Cardiac fibroblast (primary cell): ENCODE measurements at regions not wholly inside any gene's neighbourhood (a gene's known extent, or its start where the extent isn't known, plus 50 kb on each side); places are given as distances from the start of the nearest gene placed in this dataset.

Experiments used
- DNase-seq, 2 donors: peaks; one replicate each; pipeline versions ENCODE4 v3.0.0 to v3.0.0-alpha.2; 2010; ENCODE audit warnings: low read depth in 2 of 2
- H3K4me3 ChIP-seq, 2 donors: replicated peaks in 1 of 2; 1 replicate in 1 of 2; 2 replicates in 1 of 2; pipeline ENCODE4 v1.5.1; 2011; ENCODE audit warnings: low read depth in 2 of 2, low read length in 2 of 2, mild to moderate bottlenecking in 2 of 2, moderate library complexity in 1 of 2
- CTCF ChIP-seq: IDR thresholded peaks from one replicate; pipeline ENCODE4 v1.5.1; 2011; ENCODE audit warnings: low read depth, mild to moderate bottlenecking, low read length, inconsistent platforms

GRCh38 chr15:95930659-95931375 lies 399.7 kb upstream of the NR2F2 start:
- DNase-seq, result no peak
- no peak overlapping the region for H3K4me3 ChIP-seq
- TF ChIP-seq CTCF, result no peak

GRCh38 chr15:95931619-95932018 lies 398.9 kb upstream of the NR2F2 start:
- no peak overlapping the region for H3K4me3 ChIP-seq
- no peak for DNase-seq
- TF ChIP-seq CTCF, result no peak

- no peak for DNase-seq
- TF ChIP-seq CTCF, result no peak
- no peak overlapping the region for H3K4me3 ChIP-seq
Observed at GRCh38 chr15:95932141-95932540, 398.4 kb upstream of the NR2F2 start.

- DNase-seq, result peak; percentile 20 to 23
- H3K4me3 ChIP-seq, result no peak overlapping the region
- TF ChIP-seq CTCF, result no peak
Observed at GRCh38 chr15:95932676-95933075, 397.8 kb upstream of the NR2F2 start.

GRCh38 chr15:95935852-95936251 lies 394.6 kb upstream of the NR2F2 start:
- no peak for TF ChIP-seq CTCF
- H3K4me3 ChIP-seq, result no peak overlapping the region
- DNase-seq, result no peak

- no peak overlapping the region for H3K4me3 ChIP-seq
- DNase-seq, result peak; percentile 28 to 57
- TF ChIP-seq CTCF, result no peak
Observed at GRCh38 chr15:95937128-95937528, 393.4 kb upstream of the NR2F2 start.
